ENCODE measurements at regions not wholly inside any gene's neighbourhood (a gene's known extent, or its start where the extent isn't known, plus 50 kb on each side); places are given as distances from the start of the nearest gene placed in this dataset.

DNA sequence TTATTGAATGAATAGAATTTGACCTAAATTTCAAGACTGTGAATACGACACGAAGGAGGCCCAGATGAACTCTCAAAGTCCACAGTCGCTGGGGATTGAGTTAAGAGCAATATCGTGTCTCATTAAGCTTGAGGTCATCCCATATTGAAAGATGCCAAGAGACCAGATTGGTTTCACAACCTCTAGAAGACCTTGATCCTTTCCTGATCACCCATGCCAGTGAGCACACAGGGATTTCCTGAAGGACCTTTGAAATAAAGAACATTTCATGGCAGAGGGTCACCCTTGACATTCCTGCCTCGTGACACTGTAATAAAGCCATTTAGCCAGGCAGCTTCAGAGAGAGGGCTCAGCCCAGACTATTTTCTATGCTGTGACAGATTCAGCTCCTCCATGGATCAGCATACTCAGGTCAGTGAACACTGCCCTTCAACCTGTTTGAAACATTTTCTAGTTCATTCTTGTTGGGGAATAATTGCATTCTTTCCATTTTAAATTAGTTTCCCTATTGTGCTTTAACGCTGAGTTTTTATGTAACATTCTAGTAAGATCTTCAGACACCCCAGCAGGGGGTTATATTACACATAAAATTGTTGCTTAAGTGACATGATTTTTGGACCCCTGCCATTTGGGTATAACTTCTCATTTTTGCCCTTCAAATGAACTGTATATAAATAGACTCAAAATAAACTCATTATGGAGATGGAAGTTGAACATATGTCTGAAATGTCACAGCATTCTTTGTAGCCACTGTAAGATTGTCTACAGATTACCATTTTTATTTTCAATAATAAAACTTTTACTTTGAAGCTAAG lies 213.2 kb downstream of the C12orf50 start:
- H3K9me3 ChIP-seq (ENCODE audit: control extremely low read depth in 1 of 5, control insufficient read depth in 4 of 5, insufficient read depth in 2 of 5, low read depth in 1 of 5, low read length in 4 of 5): no peaks in the 10 kb centered on the region
- DNase-seq: no peak
- WGBS (ENCODE audit: insufficient coverage): 98% methylated on average over 5 of the region's 6 CpGs
- no peaks in the 10 kb centered on the region for H3K27me3 ChIP-seq (replicated peaks in 2 of 5; ENCODE audit: control insufficient read depth in 4 of 5, insufficient read depth in 5 of 5, low read length in 4 of 5)
- no peaks in the 10 kb centered on the region for H3K36me3 ChIP-seq (ENCODE audit: control insufficient read depth in 4 of 4, insufficient read depth in 4 of 4, low read length in 3 of 4)
- ChIA-PET POLR2A (no interaction called here), CTCF (no interaction called here)
- H3K27ac ChIP-seq (ENCODE audit: insufficient read depth in 1 of 2, low read depth in 1 of 2, low read length in 2 of 2, poor library complexity in 1 of 2, severe bottlenecking in 2 of 2): no peak overlapping the region
- no peaks in the 10 kb centered on the region for H3K4me1 ChIP-seq (ENCODE audit: control extremely low read depth in 1 of 4, control insufficient read depth in 4 of 4, insufficient read depth in 4 of 4, low read length in 3 of 4)
- no peak overlapping the region for H3K4me3 ChIP-seq (ENCODE audit: control insufficient read depth in 1 of 7, extremely low read depth in 1 of 7, insufficient read depth in 4 of 7, low read depth in 2 of 7, low read length in 6 of 7)

- no peak for DNase-seq
These were observed 214.6 kb downstream of the C12orf50 start for GRCh38 chr12:87814625-87815024.

GRCh38 chr12:87813476-87814234 lies 215.5 kb downstream of the C12orf50 start:
- Histone ChIP-seq H3K27ac (ENCODE audit: insufficient read depth in 1 of 2, low read depth in 1 of 2, low read length in 2 of 2, poor library complexity in 1 of 2, severe bottlenecking in 2 of 2) (no peak overlapping the region), H3K4me1 (ENCODE audit: control extremely low read depth in 1 of 4, control insufficient read depth in 4 of 4, insufficient read depth in 4 of 4, low read length in 3 of 4) (no peaks in the 10 kb centered on the region), H3K9me3 (ENCODE audit: control extremely low read depth in 1 of 5, control insufficient read depth in 4 of 5, insufficient read depth in 2 of 5, low read depth in 1 of 5, low read length in 4 of 5) (no peaks in the 10 kb centered on the region), H3K27me3 (replicated peaks in 2 of 5; ENCODE audit: control insufficient read depth in 4 of 5, insufficient read depth in 5 of 5, low read length in 4 of 5) (no peaks in the 10 kb centered on the region), H3K36me3 (ENCODE audit: control insufficient read depth in 4 of 4, insufficient read depth in 4 of 4, low read length in 3 of 4) (no peaks in the 10 kb centered on the region), H3K4me3 (ENCODE audit: control insufficient read depth in 1 of 7, extremely low read depth in 1 of 7, insufficient read depth in 4 of 7, low read depth in 2 of 7, low read length in 6 of 7) (no peak overlapping the region)
- ChIA-PET POLR2A (no interaction called here), CTCF (no interaction called here)
- DNase-seq: no peak

More at GRCh38 chr12:87814625-87815024, 214.6 kb downstream of the C12orf50 start:
- Histone ChIP-seq H3K27me3 (replicated peaks in 2 of 5; ENCODE audit: control insufficient read depth in 4 of 5, insufficient read depth in 5 of 5, low read length in 4 of 5) (no peaks in the 10 kb centered on the region), H3K27ac (ENCODE audit: insufficient read depth in 1 of 2, low read depth in 1 of 2, low read length in 2 of 2, poor library complexity in 1 of 2, severe bottlenecking in 2 of 2) (no peak overlapping the region), H3K4me1 (ENCODE audit: control extremely low read depth in 1 of 4, control insufficient read depth in 4 of 4, insufficient read depth in 4 of 4, low read length in 3 of 4) (no peaks in the 10 kb centered on the region), H3K9me3 (ENCODE audit: control extremely low read depth in 1 of 5, control insufficient read depth in 4 of 5, insufficient read depth in 2 of 5, low read depth in 1 of 5, low read length in 4 of 5) (no peaks in the 10 kb centered on the region), H3K36me3 (ENCODE audit: control insufficient read depth in 4 of 4, insufficient read depth in 4 of 4, low read length in 3 of 4) (no peaks in the 10 kb centered on the region), H3K4me3 (ENCODE audit: control insufficient read depth in 1 of 7, extremely low read depth in 1 of 7, insufficient read depth in 4 of 7, low read depth in 2 of 7, low read length in 6 of 7) (no peak overlapping the region)
- 0% methylated on average over 1 of the region's 2 CpGs for WGBS (ENCODE audit: insufficient coverage)
- ChIA-PET POLR2A (no interaction called here), CTCF (interaction anchor here (0.6 kb wide), 1 partner anchor 18 kb away, joined by 3 read pairs; no protein-coding TSS in a partner anchor)

DNA sequence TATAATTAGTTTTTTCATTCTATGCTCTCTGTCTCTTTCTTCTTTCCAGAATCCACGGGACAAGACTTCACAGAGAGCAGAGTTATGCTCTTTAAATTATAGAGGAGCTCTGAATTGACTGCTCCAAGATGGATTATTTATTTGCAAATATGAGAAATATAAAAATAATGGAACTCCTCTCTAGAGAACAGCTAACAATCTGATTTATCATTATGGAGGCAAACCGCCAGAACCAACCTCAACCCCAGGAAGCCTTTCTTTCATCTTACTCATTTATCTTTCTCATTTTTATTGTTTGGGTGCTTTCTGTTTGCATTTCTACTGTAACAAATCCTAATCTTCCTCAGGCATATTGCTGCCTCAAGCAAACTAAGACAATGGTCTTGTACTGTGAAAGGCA lies 216.5 kb downstream of the C12orf50 start:
- H3K36me3 ChIP-seq (ENCODE audit: control insufficient read depth in 4 of 4, insufficient read depth in 4 of 4, low read length in 3 of 4): no peaks in the 10 kb centered on the region
- no peaks in the 10 kb centered on the region for H3K4me1 ChIP-seq (ENCODE audit: control extremely low read depth in 1 of 4, control insufficient read depth in 4 of 4, insufficient read depth in 4 of 4, low read length in 3 of 4)
- H3K9me3 ChIP-seq (ENCODE audit: control extremely low read depth in 1 of 5, control insufficient read depth in 4 of 5, insufficient read depth in 2 of 5, low read depth in 1 of 5, low read length in 4 of 5): no peaks in the 10 kb centered on the region
- no peaks in the 10 kb centered on the region for H3K27me3 ChIP-seq (replicated peaks in 2 of 5; ENCODE audit: control insufficient read depth in 4 of 5, insufficient read depth in 5 of 5, low read length in 4 of 5)
- no peak for DNase-seq
- no peak overlapping the region for H3K27ac ChIP-seq (ENCODE audit: insufficient read depth in 1 of 2, low read depth in 1 of 2, low read length in 2 of 2, poor library complexity in 1 of 2, severe bottlenecking in 2 of 2)
- ChIA-PET CTCF (interaction anchor here (1.1 kb wide), 1 partner anchor 10 kb away, joined by 4 read pairs; no protein-coding TSS in a partner anchor), POLR2A (no interaction called here)
- no peak overlapping the region for H3K4me3 ChIP-seq (ENCODE audit: control insufficient read depth in 1 of 7, extremely low read depth in 1 of 7, insufficient read depth in 4 of 7, low read depth in 2 of 7, low read length in 6 of 7)
- no CpG with 5 or more reads among the region's 2 CpGs for WGBS (ENCODE audit: insufficient coverage)

DNA sequence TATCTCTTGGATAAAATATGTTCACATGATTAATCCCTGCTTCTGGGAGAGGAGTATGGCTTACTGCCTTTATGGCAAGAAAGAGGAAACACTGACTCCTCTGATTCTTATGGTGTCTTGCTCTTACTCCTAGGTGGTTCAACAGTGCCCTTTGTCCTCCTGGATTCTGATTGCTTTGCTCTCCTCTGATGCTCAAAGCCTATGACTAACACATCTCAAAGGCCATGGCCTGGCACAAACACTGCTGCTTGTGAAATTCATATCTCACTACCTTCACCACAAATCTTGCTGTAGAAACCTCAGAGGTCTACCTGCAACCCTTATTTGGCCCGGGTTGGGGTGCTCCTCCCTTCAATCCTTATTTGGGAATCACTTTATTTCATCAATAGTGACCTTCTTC lies 217.2 kb downstream of the C12orf50 start:
- POLR2A ChIA-PET: no interaction called here
- Histone ChIP-seq H3K27ac (ENCODE audit: insufficient read depth in 1 of 2, low read depth in 1 of 2, low read length in 2 of 2, poor library complexity in 1 of 2, severe bottlenecking in 2 of 2) (no peak overlapping the region), H3K4me1 (ENCODE audit: control extremely low read depth in 1 of 4, control insufficient read depth in 4 of 4, insufficient read depth in 4 of 4, low read length in 3 of 4) (no peaks in the 10 kb centered on the region), H3K27me3 (replicated peaks in 2 of 5; ENCODE audit: control insufficient read depth in 4 of 5, insufficient read depth in 5 of 5, low read length in 4 of 5) (no peaks in the 10 kb centered on the region), H3K36me3 (ENCODE audit: control insufficient read depth in 4 of 4, insufficient read depth in 4 of 4, low read length in 3 of 4) (no peaks in the 10 kb centered on the region), H3K9me3 (ENCODE audit: control extremely low read depth in 1 of 5, control insufficient read depth in 4 of 5, insufficient read depth in 2 of 5, low read depth in 1 of 5, low read length in 4 of 5) (no peaks in the 10 kb centered on the region), H3K4me3 (ENCODE audit: control insufficient read depth in 1 of 7, extremely low read depth in 1 of 7, insufficient read depth in 4 of 7, low read depth in 2 of 7, low read length in 6 of 7) (no peak overlapping the region)
- no peak for DNase-seq
- CTCF ChIA-PET: interaction anchor here (1.1 kb wide), 1 partner anchor 9 kb away, joined by 4 read pairs; no protein-coding TSS in a partner anchor
- WGBS (ENCODE audit: insufficient coverage): no CpG with 5 or more reads among the region's 1 CpG

GRCh38 chr12:87809916-87810315 lies 219.3 kb downstream of the C12orf50 start:
- peaks cover 0 to 2% (median 0%) of the 10 kb centered on the region in 5 experiments for H3K27me3 ChIP-seq (replicated peaks in 2 of 5; ENCODE audit: control insufficient read depth in 4 of 5, insufficient read depth in 5 of 5, low read length in 4 of 5)
- no peak overlapping the region for H3K4me3 ChIP-seq (ENCODE audit: control insufficient read depth in 1 of 7, extremely low read depth in 1 of 7, insufficient read depth in 4 of 7, low read depth in 2 of 7, low read length in 6 of 7)
- no peak for DNase-seq
- no peaks in the 10 kb centered on the region for H3K4me1 ChIP-seq (ENCODE audit: control extremely low read depth in 1 of 4, control insufficient read depth in 4 of 4, insufficient read depth in 4 of 4, low read length in 3 of 4)
- POLR2A ChIA-PET: no interaction called here
- CTCF ChIA-PET: no interaction called here
- H3K27ac ChIP-seq (ENCODE audit: insufficient read depth in 1 of 2, low read depth in 1 of 2, low read length in 2 of 2, poor library complexity in 1 of 2, severe bottlenecking in 2 of 2): no peak overlapping the region
- WGBS (ENCODE audit: insufficient coverage): 100% methylated on average over 1 of the region's 2 CpGs
- no peaks in the 10 kb centered on the region for H3K36me3 ChIP-seq (ENCODE audit: control insufficient read depth in 4 of 4, insufficient read depth in 4 of 4, low read length in 3 of 4)
- no peaks in the 10 kb centered on the region for H3K9me3 ChIP-seq (ENCODE audit: control extremely low read depth in 1 of 5, control insufficient read depth in 4 of 5, insufficient read depth in 2 of 5, low read depth in 1 of 5, low read length in 4 of 5)

GRCh38 chr12:87807086-87807485 lies 222.1 kb downstream of the C12orf50 start:
- WGBS (ENCODE audit: insufficient coverage): no CpG with 5 or more reads among the region's 1 CpG
- POLR2A ChIA-PET: no interaction called here

More at GRCh38 chr12:87807086-87807485, 222.1 kb downstream of the C12orf50 start:
- no peak for DNase-seq
- H3K27me3 ChIP-seq (replicated peaks in 2 of 5; ENCODE audit: control insufficient read depth in 4 of 5, insufficient read depth in 5 of 5, low read length in 4 of 5): peaks cover 0 to 2% (median 0%) of the 10 kb centered on the region in 5 experiments
- CTCF ChIA-PET: no interaction called here
- H3K4me1 ChIP-seq (ENCODE audit: control extremely low read depth in 1 of 4, control insufficient read depth in 4 of 4, insufficient read depth in 4 of 4, low read length in 3 of 4): no peaks in the 10 kb centered on the region
- H3K27ac ChIP-seq (ENCODE audit: insufficient read depth in 1 of 2, low read depth in 1 of 2, low read length in 2 of 2, poor library complexity in 1 of 2, severe bottlenecking in 2 of 2): no peak overlapping the region
- no peak overlapping the region for H3K4me3 ChIP-seq (ENCODE audit: control insufficient read depth in 1 of 7, extremely low read depth in 1 of 7, insufficient read depth in 4 of 7, low read depth in 2 of 7, low read length in 6 of 7)
- no peaks in the 10 kb centered on the region for H3K36me3 ChIP-seq (ENCODE audit: control insufficient read depth in 4 of 4, insufficient read depth in 4 of 4, low read length in 3 of 4)
- H3K9me3 ChIP-seq (ENCODE audit: control extremely low read depth in 1 of 5, control insufficient read depth in 4 of 5, insufficient read depth in 2 of 5, low read depth in 1 of 5, low read length in 4 of 5): no peaks in the 10 kb centered on the region

Measured in common myeloid progenitor, CD34-positive (primary cell).